H1 (cell line): ENCODE measurements at regions not wholly inside any gene's neighbourhood (a gene's known extent, or its start where the extent isn't known, plus 50 kb on each side); places are given as distances from the start of the nearest gene placed in this dataset.

ENCODE experiments used
- CTCF ChIP-seq, 3 experiments: IDR thresholded peaks; 1 replicate in 2 of 3; 2 replicates in 1 of 3; pipeline versions ENCODE4 v1.5.1 to v1.6.1; 2011; ENCODE audit warnings: low read length in 3 of 3, mild to moderate bottlenecking in 3 of 3, inconsistent platforms in 2 of 3, low read depth in 1 of 3, moderate library complexity in 1 of 3; ENCODE audit not compliant: insufficient read depth in 1 of 3; ENCODE audit errors: control extremely low read depth in 1 of 3
- EZH2 ChIP-seq: fragments of 200-600 bp; sonication (generic); IDR thresholded peaks from 2 replicates; pipeline ENCODE4 v1.7.1; 2012; ENCODE audit warnings: low read depth, mild to moderate bottlenecking, moderate library complexity, low read length, inconsistent platforms; ENCODE audit not compliant: severe bottlenecking
- KDM1A ChIP-seq: fragments of 200-600, 300-600 bp; sonication (generic); IDR thresholded peaks from 2 replicates; pipeline ENCODE4 v1.7.1; 2016; ENCODE audit warnings: mild to moderate bottlenecking, low read length, borderline replicate concordance
- MAX ChIP-seq: IDR thresholded peaks from 2 replicates; pipeline ENCODE4 v1.6.1; 2012; ENCODE audit warnings: inconsistent platforms
- PHF8 ChIP-seq: fragments of 200-600 bp; sonication (generic); conservative IDR thresholded peaks from 2 replicates; pipeline ENCODE4 v1.7.1; 2012; ENCODE audit warnings: low read depth, mild to moderate bottlenecking, inconsistent platforms, low read length, moderate library complexity
- POLR2A ChIP-seq, 2 experiments: IDR thresholded peaks; 1 replicate in 1 of 2; 2 replicates in 1 of 2; pipeline ENCODE4 v1.6.1; 2011; ENCODE audit warnings: low read depth in 2 of 2, low read length in 2 of 2, mild to moderate bottlenecking in 2 of 2; ENCODE audit errors: control extremely low read depth in 1 of 2
- SIN3A ChIP-seq, 2 experiments: IDR thresholded peaks in 1 of 2; conservative IDR thresholded peaks in 1 of 2; 2 replicates each; pipeline ENCODE4 v1.6.1; 2011 to 2012; ENCODE audit warnings: low read length in 2 of 2, improper control_type of control experiment in 1 of 2, low read depth in 1 of 2, mild to moderate bottlenecking in 1 of 2
- SRF ChIP-seq: IDR thresholded peaks from 2 replicates; pipeline ENCODE4 v1.6.1; 2011; ENCODE audit warnings: mild to moderate bottlenecking, low read depth, low read length, moderate library complexity
- TAF1 ChIP-seq: IDR thresholded peaks from 2 replicates; pipeline ENCODE4 v1.6.1; 2011; ENCODE audit warnings: mild to moderate bottlenecking, low read depth, low read length
- USF2 ChIP-seq: IDR thresholded peaks from 2 replicates; pipeline ENCODE4 v1.6.1; 2011; ENCODE audit warnings: low read length, improper control_type of control experiment
- YY1 ChIP-seq: IDR thresholded peaks from 2 replicates; pipeline ENCODE4 v1.6.1; 2011; ENCODE audit warnings: low read depth, mild to moderate bottlenecking, low read length
- ZNF274 ChIP-seq: IDR thresholded peaks from 2 replicates; pipeline ENCODE4 v1.7.0; 2012; ENCODE audit warnings: low read length, borderline replicate concordance; ENCODE audit errors: extremely low read depth

- TF ChIP-seq CTCF (IDR thresholded peaks at IDR 0.05; ENCODE audit: control extremely low read depth in 1 of 3, insufficient read depth in 1 of 3, low read depth in 1 of 3, low read length in 3 of 3) (no peak), ZNF274 (no peak), MAX (no peak), USF2 (no peak), KDM1A (no peak), EZH2 (no peak), YY1 (no peak), TAF1 (no peak), SIN3A (conservative IDR thresholded peaks at IDR 0.05 in 1 of 2, IDR thresholded peaks at IDR 0.05 in 1 of 2; ENCODE audit: low read depth in 1 of 2, low read length in 2 of 2) (no peak), PHF8 (no peak), SRF (no peak), POLR2A (IDR thresholded peaks at IDR 0.05; ENCODE audit: control extremely low read depth in 1 of 2, low read depth in 2 of 2, low read length in 2 of 2) (no peak)
These were observed 211.0 kb upstream of the NT5C1B start for GRCh38 chr2:18800240-18800971.
